SK-N-SH (cell line): ENCODE measurements at regions not wholly inside any gene's neighbourhood (a gene's known extent, or its start where the extent isn't known, plus 50 kb on each side); places are given as distances from the start of the nearest gene placed in this dataset.

ENCODE experiments used
- CTCF ChIA-PET: fragments of 300-600, 350-600 bp; formaldehyde crosslinking; extraction: SDS; loops from one replicate; lab custom pipeline; 2021; lab: Yijun Ruan, JAX
- POLR2A ChIA-PET: fragments of 350-600 bp; sonication (Branson Sonifier 250); formaldehyde crosslinking; extraction: SDS; loops from one replicate; lab custom pipeline; 2020; ENCODE audit warnings: antibody characterized with exemption, inconsistent platforms; lab: Yijun Ruan, JAX
- DNase-seq: peaks from one replicate; pipeline ENCODE4 v3.0.0; 2012
- H2AFZ ChIP-seq: fragments of 200-600 bp; sonication (generic); 2 replicates; pipeline ENCODE4 v1.8.1; 2016; ENCODE audit warnings: antibody characterized with exemption, mild to moderate bottlenecking, low read depth
- H3F3A ChIP-seq: fragments of 200-600 bp; sonication (generic); replicated peaks from 2 replicates; pipeline ENCODE3; 2016; ENCODE audit warnings: antibody characterized with exemption, mild to moderate bottlenecking; ENCODE audit not compliant: insufficient read depth
- H3K27ac ChIP-seq, 2 experiments: fragments of 200-500 bp in 1 of 2; fragments of 200-600 bp in 1 of 2; sonication (Bioruptor generic) in 1 of 2; sonication (generic), shearing (Covaris generic) in 1 of 2; 2 replicates each; pipeline versions ENCODE4 v1.5.1 to v1.6.1; 2014 to 2016; ENCODE audit warnings: low read depth in 2 of 2, inconsistent platforms in 1 of 2, low read length in 1 of 2, mild to moderate bottlenecking in 1 of 2, mixed read lengths in 1 of 2
- H3K27me3 ChIP-seq: fragments of 200-600 bp; sonication (generic), shearing (Covaris generic); 2 replicates; pipeline ENCODE4 v1.6.1; 2016; ENCODE audit warnings: mixed run types; ENCODE audit not compliant: insufficient read depth
- H3K36me3 ChIP-seq, 2 experiments: fragments of 200-500 bp in 1 of 2; fragments of 200-600 bp in 1 of 2; sonication (Bioruptor generic) in 1 of 2; sonication (generic) in 1 of 2; replicated peaks in 1 of 2; 2 replicates each; pipeline versions ENCODE3 to v1.5.1; 2014 to 2016; ENCODE audit warnings: low read length in 1 of 2, mild to moderate bottlenecking in 1 of 2; ENCODE audit not compliant: insufficient read depth in 2 of 2, control insufficient read depth in 1 of 2
- H3K4me1 ChIP-seq, 2 experiments: fragments of 200-500 bp in 1 of 2; fragments of 200-600 bp in 1 of 2; sonication (Bioruptor generic) in 1 of 2; sonication (generic), shearing (Covaris generic) in 1 of 2; 2 replicates each; pipeline versions ENCODE4 v1.5.1 to v1.6.1; 2014 to 2016; ENCODE audit warnings: low read depth in 1 of 2, low read length in 1 of 2, mixed run types in 1 of 2; ENCODE audit not compliant: insufficient read depth in 2 of 2, control insufficient read depth in 1 of 2
- H3K4me2 ChIP-seq: fragments of 200-600 bp; sonication (generic), shearing (Covaris generic); 2 replicates; pipeline ENCODE4 v1.6.1; 2017; ENCODE audit warnings: mixed run types
- H3K4me3 ChIP-seq, 2 experiments: fragments of 200-500 bp in 1 of 2; fragments of 200-600 bp in 1 of 2; sonication (Bioruptor generic) in 1 of 2; sonication (generic), shearing (Covaris generic) in 1 of 2; 2 replicates each; pipeline versions ENCODE4 v1.5.1 to v1.8.1; 2014 to 2016; ENCODE audit warnings: low read depth in 2 of 2, inconsistent platforms in 1 of 2, low read length in 1 of 2, mild to moderate bottlenecking in 1 of 2, mixed read lengths in 1 of 2, moderate library complexity in 1 of 2
- H3K79me2 ChIP-seq: fragments of 200-600 bp; sonication (generic); 2 replicates; pipeline ENCODE4 v1.8.1; 2017; ENCODE audit warnings: mild to moderate bottlenecking; ENCODE audit not compliant: insufficient read depth
- H3K9ac ChIP-seq: fragments of 200-600 bp; sonication (generic); 2 replicates; pipeline ENCODE4 v1.6.1; 2017; ENCODE audit warnings: mixed run types
- H3K9me2 ChIP-seq: fragments of 200-600 bp; sonication (generic); 2 replicates; pipeline ENCODE4 v1.6.1; 2017; ENCODE audit warnings: mixed run types
- H3K9me3 ChIP-seq: fragments of 200-600 bp; sonication (generic); 2 replicates; pipeline ENCODE4 v1.6.1; 2017; ENCODE audit warnings: mixed run types, mild to moderate bottlenecking, moderate library complexity
- H4K20me1 ChIP-seq: fragments of 200-600 bp; sonication (generic); 2 replicates; pipeline ENCODE4 v1.6.1; 2017; ENCODE audit warnings: mild to moderate bottlenecking, mixed run types; ENCODE audit not compliant: insufficient read depth
- CTCF ChIP-seq: fragments of 200-600 bp; sonication (generic); IDR thresholded peaks from 2 replicates; pipeline ENCODE4 v1.6.1; 2017; ENCODE audit warnings: antibody characterized with exemption, mild to moderate bottlenecking, moderate library complexity
- ELF1 ChIP-seq: IDR thresholded peaks from 2 replicates; pipeline ENCODE4 v1.4.0; 2012
- EZH2phosphoT487 ChIP-seq: fragments of 200-600 bp; sonication (generic); IDR thresholded peaks from 2 replicates; pipeline ENCODE4 v1.6.1; 2017; ENCODE audit warnings: low read depth, mixed run types, mild to moderate bottlenecking, antibody characterized with exemption, moderate library complexity, borderline replicate concordance
- FOSL2 ChIP-seq: IDR thresholded peaks from 2 replicates; pipeline ENCODE4 v1.4.0; 2012; ENCODE audit warnings: low read depth, mild to moderate bottlenecking, moderate library complexity, borderline replicate concordance
- FOXJ3 ChIP-seq: sonication (generic); formaldehyde crosslinking; IDR thresholded peaks from 2 replicates; pipeline ENCODE4 v1.5.1; 2020; ENCODE audit warnings: mild to moderate bottlenecking, missing genetic modification reagents
- MEF2A ChIP-seq: IDR thresholded peaks from 2 replicates; pipeline ENCODE4 v1.4.0; 2012; ENCODE audit warnings: low read depth, borderline replicate concordance
- NRF1 ChIP-seq: IDR thresholded peaks from 2 replicates; pipeline ENCODE4 v1.6.1; 2012; ENCODE audit warnings: low read depth, mild to moderate bottlenecking, low read length
- POLR2AphosphoS5 ChIP-seq: IDR thresholded peaks from 2 replicates; pipeline ENCODE4 v1.6.1; 2012; ENCODE audit warnings: low read depth, low read length
- RAD21 ChIP-seq: IDR thresholded peaks from 2 replicates; pipeline ENCODE4 v1.6.1; 2012; ENCODE audit warnings: mild to moderate bottlenecking, low read length
- RXRA ChIP-seq: IDR thresholded peaks from 2 replicates; pipeline ENCODE4 v1.4.0; 2012; ENCODE audit warnings: low read depth, mild to moderate bottlenecking, borderline replicate concordance
- SIN3A ChIP-seq: IDR thresholded peaks from 2 replicates; pipeline ENCODE4 v1.6.1; 2012; ENCODE audit warnings: low read depth, mild to moderate bottlenecking, low read length, moderate library complexity, borderline replicate concordance
- SMC3 ChIP-seq: IDR thresholded peaks from 2 replicates; pipeline ENCODE4 v1.6.1; 2012; ENCODE audit warnings: low read depth, low read length, improper control_type of control experiment
- YY1 ChIP-seq: IDR thresholded peaks from 2 replicates; pipeline ENCODE4 v1.4.0; 2012; ENCODE audit warnings: low read depth, mild to moderate bottlenecking
- WGBS: methylation state at CpG from one replicate; pipeline ENCODE4 v1.1.6; 2017; ENCODE audit warnings: low lambda C conversion rate; 5-methylcytosine and 5-hydroxymethylcytosine counted together
- TF ChIP-seq, protein P1 (sequence below): IDR thresholded peaks from 2 replicates; pipeline ENCODE4 v1.4.0; 2012; ENCODE audit warnings: low read depth, borderline replicate concordance
- TF ChIP-seq, protein P2 (sequence below): IDR thresholded peaks from 2 replicates; pipeline ENCODE4 v1.4.0; 2012; ENCODE audit warnings: low read depth
- TF ChIP-seq, protein P3 (sequence below): IDR thresholded peaks from 2 replicates; pipeline ENCODE4; 2012
- TF ChIP-seq, protein P4 (sequence below): IDR thresholded peaks from 2 replicates; pipeline ENCODE4 v1.6.1; 2012; ENCODE audit warnings: mild to moderate bottlenecking, low read depth, low read length, moderate library complexity
- TF ChIP-seq, protein P5 (sequence below): fragments of 150-350 bp; IDR thresholded peaks from 2 replicates; pipeline ENCODE4 v1.6.1; 2016; ENCODE audit warnings: mild to moderate bottlenecking, low read depth, low read length
- TF ChIP-seq, protein P6 (sequence below): IDR thresholded peaks from 2 replicates; pipeline ENCODE4 v1.4.0; 2012; ENCODE audit warnings: low read depth, borderline replicate concordance

DNA sequence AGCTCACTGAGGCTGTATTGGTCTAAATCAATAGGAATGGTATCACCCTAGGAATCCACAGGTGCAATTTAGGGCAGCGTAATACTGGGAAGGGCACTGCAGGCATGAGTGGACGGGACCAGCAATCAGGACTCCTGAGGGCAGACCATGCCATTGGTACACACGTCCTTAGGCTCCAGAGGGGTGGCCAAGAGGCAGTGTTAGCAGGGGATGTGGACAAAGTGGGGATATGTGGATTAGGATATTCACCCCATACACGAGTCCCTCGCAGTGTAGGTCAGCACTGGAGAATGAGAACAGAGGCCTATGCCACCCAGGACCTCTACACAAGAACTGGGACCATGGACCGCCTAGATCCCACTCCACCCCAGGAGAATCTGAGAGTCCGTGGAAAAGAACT is 389.8 kb downstream of the BCL11A start:
- DNase-seq = no peak
- Histone ChIP-seq H3K27me3 (no peaks in the 10 kb centered on the region), H3K27ac (no peak overlapping the region), H3K9ac (no peak overlapping the region), H4K20me1 (no peaks in the 10 kb centered on the region), H3K4me1 (no peaks in the 10 kb centered on the region), H3K79me2 (no peaks in the 10 kb centered on the region), H3K9me3 (no peaks in the 10 kb centered on the region)
- WGBS = 22% methylated on average over 7 of the region's 7 CpGs
- POLR2A ChIA-PET = no interaction called here
- CTCF ChIA-PET = no interaction called here
- TF ChIP-seq, protein P1, sequence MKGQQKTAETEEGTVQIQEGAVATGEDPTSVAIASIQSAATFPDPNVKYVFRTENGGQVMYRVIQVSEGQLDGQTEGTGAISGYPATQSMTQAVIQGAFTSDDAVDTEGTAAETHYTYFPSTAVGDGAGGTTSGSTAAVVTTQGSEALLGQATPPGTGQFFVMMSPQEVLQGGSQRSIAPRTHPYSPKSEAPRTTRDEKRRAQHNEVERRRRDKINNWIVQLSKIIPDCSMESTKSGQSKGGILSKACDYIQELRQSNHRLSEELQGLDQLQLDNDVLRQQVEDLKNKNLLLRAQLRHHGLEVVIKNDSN = no peak
- TF ChIP-seq MEF2A = no peak
- no peak for TF ChIP-seq ELF1
- TF ChIP-seq, protein P2, sequence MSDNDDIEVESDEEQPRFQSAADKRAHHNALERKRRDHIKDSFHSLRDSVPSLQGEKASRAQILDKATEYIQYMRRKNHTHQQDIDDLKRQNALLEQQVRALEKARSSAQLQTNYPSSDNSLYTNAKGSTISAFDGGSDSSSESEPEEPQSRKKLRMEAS = no peak
- no peak for TF ChIP-seq FOSL2
- TF ChIP-seq, protein P3, sequence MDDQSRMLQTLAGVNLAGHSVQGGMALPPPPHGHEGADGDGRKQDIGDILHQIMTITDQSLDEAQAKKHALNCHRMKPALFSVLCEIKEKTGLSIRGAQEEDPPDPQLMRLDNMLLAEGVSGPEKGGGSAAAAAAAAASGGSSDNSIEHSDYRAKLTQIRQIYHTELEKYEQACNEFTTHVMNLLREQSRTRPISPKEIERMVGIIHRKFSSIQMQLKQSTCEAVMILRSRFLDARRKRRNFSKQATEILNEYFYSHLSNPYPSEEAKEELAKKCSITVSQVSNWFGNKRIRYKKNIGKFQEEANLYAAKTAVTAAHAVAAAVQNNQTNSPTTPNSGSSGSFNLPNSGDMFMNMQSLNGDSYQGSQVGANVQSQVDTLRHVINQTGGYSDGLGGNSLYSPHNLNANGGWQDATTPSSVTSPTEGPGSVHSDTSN = no peak
- TF ChIP-seq POLR2AphosphoS5 = no peak
- TF ChIP-seq, protein P4, sequence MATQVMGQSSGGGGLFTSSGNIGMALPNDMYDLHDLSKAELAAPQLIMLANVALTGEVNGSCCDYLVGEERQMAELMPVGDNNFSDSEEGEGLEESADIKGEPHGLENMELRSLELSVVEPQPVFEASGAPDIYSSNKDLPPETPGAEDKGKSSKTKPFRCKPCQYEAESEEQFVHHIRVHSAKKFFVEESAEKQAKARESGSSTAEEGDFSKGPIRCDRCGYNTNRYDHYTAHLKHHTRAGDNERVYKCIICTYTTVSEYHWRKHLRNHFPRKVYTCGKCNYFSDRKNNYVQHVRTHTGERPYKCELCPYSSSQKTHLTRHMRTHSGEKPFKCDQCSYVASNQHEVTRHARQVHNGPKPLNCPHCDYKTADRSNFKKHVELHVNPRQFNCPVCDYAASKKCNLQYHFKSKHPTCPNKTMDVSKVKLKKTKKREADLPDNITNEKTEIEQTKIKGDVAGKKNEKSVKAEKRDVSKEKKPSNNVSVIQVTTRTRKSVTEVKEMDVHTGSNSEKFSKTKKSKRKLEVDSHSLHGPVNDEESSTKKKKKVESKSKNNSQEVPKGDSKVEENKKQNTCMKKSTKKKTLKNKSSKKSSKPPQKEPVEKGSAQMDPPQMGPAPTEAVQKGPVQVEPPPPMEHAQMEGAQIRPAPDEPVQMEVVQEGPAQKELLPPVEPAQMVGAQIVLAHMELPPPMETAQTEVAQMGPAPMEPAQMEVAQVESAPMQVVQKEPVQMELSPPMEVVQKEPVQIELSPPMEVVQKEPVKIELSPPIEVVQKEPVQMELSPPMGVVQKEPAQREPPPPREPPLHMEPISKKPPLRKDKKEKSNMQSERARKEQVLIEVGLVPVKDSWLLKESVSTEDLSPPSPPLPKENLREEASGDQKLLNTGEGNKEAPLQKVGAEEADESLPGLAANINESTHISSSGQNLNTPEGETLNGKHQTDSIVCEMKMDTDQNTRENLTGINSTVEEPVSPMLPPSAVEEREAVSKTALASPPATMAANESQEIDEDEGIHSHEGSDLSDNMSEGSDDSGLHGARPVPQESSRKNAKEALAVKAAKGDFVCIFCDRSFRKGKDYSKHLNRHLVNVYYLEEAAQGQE = no peak
- TF ChIP-seq, protein P5, sequence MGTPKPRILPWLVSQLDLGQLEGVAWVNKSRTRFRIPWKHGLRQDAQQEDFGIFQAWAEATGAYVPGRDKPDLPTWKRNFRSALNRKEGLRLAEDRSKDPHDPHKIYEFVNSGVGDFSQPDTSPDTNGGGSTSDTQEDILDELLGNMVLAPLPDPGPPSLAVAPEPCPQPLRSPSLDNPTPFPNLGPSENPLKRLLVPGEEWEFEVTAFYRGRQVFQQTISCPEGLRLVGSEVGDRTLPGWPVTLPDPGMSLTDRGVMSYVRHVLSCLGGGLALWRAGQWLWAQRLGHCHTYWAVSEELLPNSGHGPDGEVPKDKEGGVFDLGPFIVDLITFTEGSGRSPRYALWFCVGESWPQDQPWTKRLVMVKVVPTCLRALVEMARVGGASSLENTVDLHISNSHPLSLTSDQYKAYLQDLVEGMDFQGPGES = no peak
- no peak for TF ChIP-seq YY1
- TF ChIP-seq FOXJ3 = no peak
- no peak for TF ChIP-seq SIN3A
- no peak for TF ChIP-seq NRF1
- no peak for TF ChIP-seq RXRA
- no peak for TF ChIP-seq CTCF
- TF ChIP-seq, protein P6, sequence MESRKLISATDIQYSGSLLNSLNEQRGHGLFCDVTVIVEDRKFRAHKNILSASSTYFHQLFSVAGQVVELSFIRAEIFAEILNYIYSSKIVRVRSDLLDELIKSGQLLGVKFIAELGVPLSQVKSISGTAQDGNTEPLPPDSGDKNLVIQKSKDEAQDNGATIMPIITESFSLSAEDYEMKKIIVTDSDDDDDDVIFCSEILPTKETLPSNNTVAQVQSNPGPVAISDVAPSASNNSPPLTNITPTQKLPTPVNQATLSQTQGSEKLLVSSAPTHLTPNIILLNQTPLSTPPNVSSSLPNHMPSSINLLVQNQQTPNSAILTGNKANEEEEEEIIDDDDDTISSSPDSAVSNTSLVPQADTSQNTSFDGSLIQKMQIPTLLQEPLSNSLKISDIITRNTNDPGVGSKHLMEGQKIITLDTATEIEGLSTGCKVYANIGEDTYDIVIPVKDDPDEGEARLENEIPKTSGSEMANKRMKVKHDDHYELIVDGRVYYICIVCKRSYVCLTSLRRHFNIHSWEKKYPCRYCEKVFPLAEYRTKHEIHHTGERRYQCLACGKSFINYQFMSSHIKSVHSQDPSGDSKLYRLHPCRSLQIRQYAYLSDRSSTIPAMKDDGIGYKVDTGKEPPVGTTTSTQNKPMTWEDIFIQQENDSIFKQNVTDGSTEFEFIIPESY = no peak
- TF ChIP-seq EZH2phosphoT487 = no peak
- no peak for TF ChIP-seq SMC3
- TF ChIP-seq RAD21 = no peak
- TF ChIP-seq, all 33 proteins: peak for 0
- H3K4me2 ChIP-seq = no peak overlapping the region
- H2AFZ ChIP-seq = no peak overlapping the region
- no peaks in the 10 kb centered on the region for H3F3A ChIP-seq
- no peaks in the 10 kb centered on the region for H3K36me3 ChIP-seq
- no peak overlapping the region for H3K4me3 ChIP-seq
- no peaks in the 10 kb centered on the region for H3K9me2 ChIP-seq
